ENCODE measurements at regions not wholly inside any gene's neighbourhood (a gene's known extent, or its start where the extent isn't known, plus 50 kb on each side); places are given as distances from the start of the nearest gene placed in this dataset.

- no peak for DNase-seq
These were observed 96.3 kb upstream of the RNF152 start for GRCh38 chr18:61989138-61989537.

DNA sequence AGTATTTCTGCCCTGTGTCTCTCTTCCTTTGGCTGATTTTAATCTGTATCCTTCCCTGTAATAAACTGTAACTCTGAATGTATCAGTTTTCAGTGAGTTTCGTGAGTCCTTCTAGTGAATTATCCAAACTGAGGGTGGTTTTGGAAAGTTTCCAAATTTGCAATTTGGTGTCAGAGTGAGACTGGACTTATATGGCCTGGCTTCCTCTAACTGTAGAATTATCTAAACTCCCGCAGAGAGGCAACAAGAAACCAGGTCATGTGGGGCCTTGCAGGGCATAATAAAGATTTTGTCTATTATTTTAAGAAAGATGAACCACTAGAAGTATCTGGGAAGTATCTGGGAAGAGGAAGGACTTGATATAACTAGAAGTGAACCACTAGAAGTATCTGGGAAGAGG is 95.3 kb upstream of the RNF152 start:
- no peak for DNase-seq

DNA sequence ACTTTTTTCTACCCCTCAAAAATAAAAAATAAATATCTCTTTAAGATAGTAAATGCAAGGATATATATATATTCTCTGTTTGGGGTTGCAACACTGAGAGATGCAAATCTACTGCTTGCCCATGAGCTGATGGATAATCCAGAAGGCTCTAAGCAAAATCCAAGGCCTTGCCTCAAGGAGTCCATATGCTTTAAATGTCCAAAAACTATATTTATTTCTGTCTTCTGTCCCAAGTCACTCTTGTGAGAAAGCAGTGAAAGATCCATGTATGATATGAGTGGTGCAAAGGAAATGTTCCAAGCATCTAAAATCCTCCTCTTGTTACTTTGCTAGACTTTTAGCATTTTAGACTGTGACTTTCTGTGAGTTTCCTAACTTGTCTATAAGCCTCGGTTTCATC is 92.9 kb upstream of the RNF152 start:
- no peak for DNase-seq

GRCh38 chr18:61984349-61984748 is 91.5 kb upstream of the RNF152 start:
- no peak for DNase-seq

GRCh38 chr18:61982475-61982874 is 89.7 kb upstream of the RNF152 start:
- DNase-seq: no peak

GRCh38 chr18:61980355-61980754 is 87.5 kb upstream of the RNF152 start:
- no peak for DNase-seq

GRCh38 chr18:61975526-61976326 is 82.9 kb upstream of the RNF152 start:
- no peak for DNase-seq

GRCh38 chr18:61973273-61974115 is 80.7 kb upstream of the RNF152 start:
- peak; percentile 29 for DNase-seq

- DNase-seq: peak; percentile 54
These were observed 79.8 kb upstream of the RNF152 start for GRCh38 chr18:61972389-61973264.

DNA sequence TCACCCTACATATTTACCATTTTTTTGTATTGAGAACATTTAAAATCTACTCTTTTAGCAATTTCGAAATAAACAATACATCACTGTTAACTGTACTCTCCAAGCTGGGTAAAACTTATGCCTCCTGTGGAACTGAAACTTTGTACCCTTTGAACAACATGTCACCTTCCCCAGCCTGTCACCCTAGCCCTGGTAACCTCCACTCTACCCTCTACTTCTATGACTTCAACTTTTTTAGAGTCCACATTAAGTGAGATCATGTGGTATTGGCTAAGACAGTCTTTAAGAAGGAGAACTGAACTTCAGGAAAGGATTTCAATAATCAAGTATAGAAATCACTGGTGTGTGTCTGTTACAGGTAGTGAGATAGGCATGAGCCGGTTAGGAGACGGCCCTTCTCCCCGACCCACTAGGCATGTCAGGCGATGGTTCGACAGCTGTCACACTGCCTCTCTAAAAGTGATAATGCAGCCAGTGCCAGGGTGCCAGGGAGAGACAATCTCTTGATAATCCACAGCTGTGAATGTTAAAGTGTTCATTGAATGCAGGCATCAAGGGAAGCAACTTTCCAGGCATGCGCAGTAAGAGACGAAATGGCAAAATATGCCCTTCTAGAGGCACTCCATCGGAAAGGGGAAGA is 74.6 kb upstream of the RNF152 start:
- no peak for DNase-seq

DNA sequence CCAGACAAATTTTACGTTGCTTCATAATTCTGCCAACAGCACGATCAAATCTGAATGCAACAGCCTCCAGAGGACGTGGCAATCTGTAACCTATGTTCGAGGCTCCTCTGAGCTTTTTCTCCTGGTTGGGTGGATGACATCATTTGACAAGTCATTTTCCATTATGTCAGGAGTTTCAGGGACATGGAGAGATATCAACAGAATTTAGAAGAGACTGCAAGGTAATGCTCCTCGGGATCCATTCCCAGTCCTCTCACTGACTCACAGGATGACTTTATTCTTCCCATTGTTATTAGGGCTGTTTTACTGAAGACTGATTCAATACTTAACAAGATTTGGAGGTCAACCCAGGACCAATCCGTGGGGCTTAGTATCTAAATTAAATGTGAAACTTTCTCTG is 72.5 kb upstream of the RNF152 start:
- DNase-seq: no peak

DNA sequence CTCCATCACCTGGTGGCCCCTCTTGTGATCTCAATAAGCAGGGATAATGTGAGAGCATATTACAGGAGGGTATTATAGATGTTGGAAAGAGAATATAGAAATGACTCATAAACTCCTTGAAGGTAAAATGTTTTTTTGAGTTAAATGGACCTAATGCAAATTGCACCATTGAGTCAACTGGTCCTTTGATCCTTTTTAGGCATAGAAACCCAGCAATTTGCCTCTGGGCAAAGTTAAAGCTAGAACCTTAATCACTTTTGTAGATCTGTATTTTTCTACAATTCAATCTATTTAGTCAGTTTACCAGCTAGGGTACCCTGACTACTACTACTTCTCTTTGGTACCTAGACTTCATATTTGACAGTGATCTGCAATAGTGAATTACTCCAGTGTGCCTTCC is 71.8 kb upstream of the RNF152 start:
- no peak for DNase-seq

- DNase-seq: no peak
These were observed 70.9 kb upstream of the RNF152 start for GRCh38 chr18:61963705-61964104.

DNA sequence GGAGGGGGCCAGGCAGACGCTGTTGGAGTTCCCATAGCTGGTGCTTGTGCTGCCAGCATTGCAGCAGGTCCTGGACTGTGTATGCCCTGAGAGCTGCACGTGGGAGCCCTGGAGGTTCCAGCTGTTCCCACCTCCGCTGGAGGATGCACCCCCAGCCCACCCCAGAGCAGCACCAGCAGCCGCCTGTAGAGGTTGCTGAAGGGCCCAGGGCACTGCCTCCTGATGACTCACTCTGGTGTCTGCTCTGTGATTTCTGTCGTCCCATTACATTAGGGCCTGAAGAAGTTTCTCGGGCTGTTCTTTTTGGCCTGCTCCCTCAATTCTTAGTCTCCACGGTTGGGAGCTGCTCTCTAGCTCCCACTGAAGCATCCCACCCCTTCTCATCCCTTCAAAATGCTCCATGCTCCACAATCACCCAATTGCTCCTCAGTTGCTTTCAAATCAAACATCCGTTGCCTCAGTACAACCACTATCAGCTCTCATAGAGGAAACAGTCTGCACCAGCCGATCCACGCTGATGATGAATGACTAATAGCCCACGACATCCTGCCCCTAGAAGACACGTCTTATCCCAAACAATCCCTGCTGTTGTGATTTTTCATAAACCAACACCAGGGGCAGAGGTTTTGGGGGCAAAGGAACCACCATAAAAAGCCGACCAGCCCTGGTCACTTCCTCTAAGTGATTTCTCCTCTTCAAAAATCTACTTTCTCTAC is 65.2 kb upstream of the RNF152 start:
- DNase-seq: no peak

DNA sequence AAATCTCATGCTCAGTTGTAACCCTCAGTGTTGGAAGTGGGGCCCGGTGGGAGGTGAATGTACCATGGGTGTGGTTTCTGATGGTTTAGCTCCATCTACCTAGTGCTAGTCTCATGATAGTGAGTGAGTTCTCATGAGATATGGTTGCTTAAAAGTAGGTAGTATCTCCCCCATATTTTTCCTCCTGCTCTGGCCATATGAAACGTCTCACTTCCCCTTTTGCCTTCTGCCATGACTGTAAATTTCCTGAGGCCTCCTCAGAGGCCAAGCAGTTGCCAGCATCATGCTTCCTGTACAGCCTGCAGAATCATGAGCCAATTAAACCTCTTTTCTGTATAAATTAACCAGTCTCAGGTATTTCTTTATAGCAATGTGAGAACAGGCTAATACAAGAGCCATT is 62.8 kb upstream of the RNF152 start:
- no peak for DNase-seq

- no peak for DNase-seq
These were observed 61.4 kb upstream of the RNF152 start for GRCh38 chr18:61954096-61954746.

DNA sequence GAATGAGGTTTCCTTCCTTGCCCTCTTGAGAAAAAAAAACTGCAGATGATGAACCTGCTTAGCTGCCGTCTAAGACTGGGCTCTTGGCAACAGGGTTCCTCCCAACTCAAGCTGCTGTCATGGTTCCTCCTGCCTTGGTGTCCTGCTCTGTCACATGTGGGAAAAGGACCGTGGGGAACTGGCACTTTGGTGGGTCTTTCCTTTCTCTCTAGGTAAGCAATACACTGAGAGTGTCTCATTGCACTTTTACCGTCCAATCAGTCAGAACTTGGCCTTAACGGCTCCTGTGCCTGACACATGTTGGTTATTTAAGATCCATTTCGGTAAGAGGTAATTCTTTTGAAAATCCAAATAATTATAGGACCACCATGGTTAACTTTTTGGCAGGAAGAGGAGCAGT is 60.8 kb upstream of the RNF152 start:
- DNase-seq: no peak

DNA sequence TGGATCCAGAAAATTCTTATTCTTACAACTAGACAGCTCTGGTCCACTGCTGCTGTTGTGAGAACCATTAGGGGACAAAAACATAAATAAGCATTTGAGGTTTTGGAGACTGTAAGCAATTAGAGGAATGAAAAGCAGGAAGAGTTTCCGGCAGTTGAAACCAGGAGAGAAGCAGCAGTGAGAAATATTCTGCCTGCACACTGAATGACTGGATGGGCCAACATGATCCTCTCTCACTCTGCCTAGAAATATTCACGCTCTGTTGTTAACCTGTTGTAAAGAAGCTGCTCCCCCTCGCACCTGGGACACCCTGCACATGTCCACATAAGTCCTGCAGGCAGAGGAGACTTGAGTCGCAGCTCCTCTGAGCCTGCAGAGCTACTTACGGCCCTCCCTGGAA is 60.4 kb upstream of the RNF152 start:
- no peak for DNase-seq

DNA sequence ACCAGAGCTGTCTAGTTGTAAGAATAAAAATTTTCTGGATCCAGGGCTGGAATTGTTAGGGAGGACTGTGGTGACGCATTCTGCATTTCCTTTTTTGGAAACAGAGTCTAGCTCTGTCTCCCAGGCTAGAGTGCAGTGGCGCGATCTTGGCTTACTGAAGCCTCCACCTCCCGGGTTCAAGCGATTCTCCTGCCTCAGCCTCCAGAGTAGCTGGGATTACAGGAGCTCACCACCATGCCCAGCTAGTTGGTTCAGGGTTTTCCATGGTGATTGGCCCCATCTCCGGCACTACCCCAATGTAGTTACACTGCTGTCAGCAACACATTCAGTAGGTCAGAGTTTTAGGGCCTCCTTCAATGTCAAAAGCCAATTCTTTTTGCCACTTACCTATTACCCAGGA is 58.6 kb upstream of the RNF152 start:
- no peak for DNase-seq

DNA sequence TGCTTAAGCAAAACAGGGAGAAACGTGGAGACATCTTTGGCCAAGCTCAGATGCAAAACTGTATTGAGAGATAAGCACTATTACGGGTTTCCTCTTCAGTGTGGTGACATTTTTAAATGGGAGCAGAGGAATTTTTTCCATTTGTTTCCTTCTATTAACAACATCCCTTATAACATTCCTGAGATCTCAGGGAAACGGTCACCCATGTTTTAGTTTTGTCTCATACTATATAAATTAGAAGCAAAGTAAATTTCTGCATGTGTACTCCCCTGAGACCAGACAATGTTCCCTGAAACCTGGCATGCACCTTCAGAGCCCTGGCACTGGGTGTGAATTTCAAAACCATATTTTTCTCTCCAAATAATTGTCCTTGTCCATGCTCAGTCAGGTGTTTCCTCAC is 57.6 kb upstream of the RNF152 start:
- DNase-seq: no peak

DNA sequence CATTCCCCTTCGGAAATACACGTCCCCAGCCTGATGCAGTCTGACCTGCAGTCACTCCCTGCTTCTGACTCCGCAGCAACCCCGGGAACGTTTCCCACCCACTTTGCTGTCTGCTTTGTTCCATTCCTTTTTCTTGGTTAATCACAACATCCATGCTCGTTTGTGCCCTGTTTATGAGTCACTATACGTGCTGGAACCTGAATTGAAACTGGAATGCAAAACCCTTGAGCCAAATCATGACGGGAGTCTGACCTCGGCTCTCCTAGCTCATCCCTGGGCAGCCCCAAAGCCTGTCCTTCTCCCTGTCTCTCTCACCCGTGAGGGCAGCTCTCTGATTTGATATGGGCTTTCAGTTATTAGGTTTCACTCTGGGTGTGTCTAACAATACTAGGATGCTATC is 57.1 kb upstream of the RNF152 start:
- no peak for DNase-seq

Data from NCI-H774 (cell line).